Activated gamma-delta T cell treated with Interleukin-2 at 50 U/mL for 16 hours (primary cell): ENCODE measurements at regions not wholly inside any gene's neighbourhood (a gene's known extent, or its start where the extent isn't known, plus 50 kb on each side); places are given as distances from the start of the nearest gene placed in this dataset.
"Not testable (repeated sequence)": the region's sequence is repeated elsewhere in the genome, so short reads cannot be mapped to it uniquely, and the experiment has no call there.

Experiments
- DNase-seq: peaks from one replicate; pipeline ENCODE4 v3.0.0-alpha.2; 2020

DNA sequence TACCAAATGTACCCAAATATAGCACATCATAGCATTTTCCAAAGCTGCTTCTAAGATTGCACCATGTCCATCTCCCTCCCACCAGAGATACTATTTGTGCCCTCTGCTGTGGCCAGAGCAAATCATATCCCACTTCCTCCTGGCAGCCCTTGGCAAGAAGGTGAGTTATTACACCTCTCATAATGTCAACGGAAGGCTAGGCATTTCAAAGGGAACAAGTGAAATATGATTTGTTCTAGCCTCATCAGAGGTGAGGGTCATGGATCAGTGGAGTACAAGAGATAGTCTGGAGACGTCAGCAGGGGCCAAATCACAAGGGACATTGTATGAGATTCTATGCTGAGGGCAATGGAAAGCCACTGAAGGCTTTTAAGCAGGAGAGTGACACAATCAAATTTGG, 90.2 kb upstream of the BCAR3 start:
- DNase-seq = no peak

- DNase-seq = no peak
Measured at GRCh38 chr1:93770640-93771039, 89.0 kb upstream of the BCAR3 start.

DNA sequence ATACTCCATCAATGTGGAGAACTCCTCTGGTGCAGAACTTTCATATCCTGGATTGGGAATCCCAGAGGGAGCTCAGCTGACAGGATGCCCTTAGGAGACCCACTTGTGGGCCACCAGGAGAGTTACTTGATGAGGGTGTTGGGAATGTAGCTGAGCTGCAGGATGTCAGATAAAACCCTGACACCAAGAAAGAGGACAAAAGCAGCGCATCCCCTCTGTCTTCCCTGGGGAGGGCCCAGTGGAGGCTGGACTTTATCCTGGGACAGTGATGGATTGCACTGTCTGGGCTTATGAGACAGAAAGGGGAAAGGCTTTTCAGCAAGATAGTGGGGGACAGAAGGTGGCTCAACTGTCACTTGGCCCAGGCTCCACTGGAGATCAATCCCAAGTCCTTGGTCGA, 88.1 kb upstream of the BCAR3 start:
- no peak for DNase-seq

GRCh38 chr1:93768380-93768863, 86.8 kb upstream of the BCAR3 start:
- DNase-seq = no peak

- no peak for DNase-seq
Measured at GRCh38 chr1:93766451-93766850, 84.8 kb upstream of the BCAR3 start.

- no peak for DNase-seq
Measured at GRCh38 chr1:93765099-93765498, 83.5 kb upstream of the BCAR3 start.

DNA sequence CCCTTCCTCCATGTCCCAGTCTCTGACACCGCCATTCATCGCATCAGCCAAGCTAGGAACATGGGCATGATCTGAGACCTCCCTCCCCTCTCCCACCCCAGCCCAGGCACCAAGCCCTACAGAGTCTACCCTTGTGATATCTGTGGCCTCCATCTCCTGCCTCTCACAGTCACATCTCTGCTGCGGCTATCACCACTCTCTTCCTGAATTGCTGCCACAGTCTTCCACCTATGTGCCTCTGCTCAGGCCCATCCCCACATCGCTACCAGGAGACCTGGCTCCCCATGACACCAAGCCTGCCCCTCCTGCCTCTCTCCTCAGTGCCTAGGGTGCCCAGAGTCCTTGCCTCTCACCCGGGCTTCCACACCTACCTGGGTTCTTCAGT, 82.7 kb upstream of the BCAR3 start:
- no peak for DNase-seq

DNA sequence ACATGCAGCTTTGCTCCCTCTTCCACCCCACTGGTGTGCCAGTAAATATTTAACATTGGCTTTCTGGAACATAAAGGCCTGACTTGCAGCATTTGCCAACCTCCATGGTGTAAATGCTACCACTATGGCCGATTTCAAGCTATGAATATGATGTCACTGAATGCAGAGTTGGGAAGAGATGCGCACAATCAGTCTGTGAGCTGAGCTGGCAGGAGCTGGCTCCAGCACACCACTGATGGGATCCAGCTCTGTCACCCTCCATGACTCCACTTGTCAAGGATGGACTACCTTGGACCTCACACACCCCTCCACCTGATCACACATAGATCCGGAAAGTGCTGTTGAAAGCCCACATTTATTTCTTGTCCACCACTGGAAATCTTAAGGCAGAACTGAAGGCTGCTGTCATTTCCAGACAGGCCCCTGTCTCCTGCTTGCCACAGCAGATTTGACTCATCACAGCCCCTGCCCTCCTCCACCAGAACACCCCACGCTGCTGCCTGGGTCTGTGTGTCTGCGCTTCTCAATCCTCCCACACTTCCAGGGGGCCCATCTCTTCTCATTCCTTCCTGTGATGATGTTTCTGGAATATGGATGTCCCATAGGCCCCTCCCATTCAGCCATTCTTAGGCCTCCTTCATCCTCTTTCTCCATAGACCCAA, 82.2 kb upstream of the BCAR3 start:
- DNase-seq = no peak

DNA sequence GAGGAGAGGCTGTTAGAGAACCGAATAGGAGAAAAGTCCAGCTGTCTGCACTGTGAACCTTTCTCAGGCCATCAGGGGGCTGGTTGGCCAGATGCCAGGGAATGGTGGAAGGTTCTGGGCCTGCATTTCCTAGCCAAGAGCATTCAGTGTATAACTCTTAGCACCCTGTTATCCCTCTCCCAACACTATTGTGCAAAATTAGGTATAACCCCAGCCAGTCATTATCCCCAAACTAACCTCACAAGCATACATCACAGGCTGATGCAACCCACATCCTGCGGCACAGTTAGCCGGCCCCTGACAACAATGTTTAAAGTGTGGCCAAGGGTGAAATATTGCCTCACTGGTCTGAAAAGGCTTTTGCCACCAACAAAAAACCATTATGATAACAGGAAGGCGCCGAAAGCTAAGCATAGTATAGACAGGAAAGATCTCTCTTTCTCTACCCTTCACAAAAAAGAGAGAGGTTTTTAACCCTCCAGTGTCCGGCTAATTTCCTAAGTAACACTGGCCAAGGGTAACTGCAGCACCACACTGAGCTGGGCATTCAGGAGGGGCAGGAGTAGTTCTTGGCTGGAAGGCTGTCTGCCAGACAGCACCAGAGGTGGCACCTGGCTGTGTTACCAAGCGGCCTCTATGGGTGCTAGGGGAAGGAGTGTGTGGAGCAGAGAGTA, 77.3 kb upstream of the BCAR3 start:
- no peak for DNase-seq

GRCh38 chr1:93757256-93758036, 75.8 kb upstream of the BCAR3 start:
- DNase-seq = no peak

GRCh38 chr1:93756657-93757056, 75.0 kb upstream of the BCAR3 start:
- DNase-seq = no peak

DNA sequence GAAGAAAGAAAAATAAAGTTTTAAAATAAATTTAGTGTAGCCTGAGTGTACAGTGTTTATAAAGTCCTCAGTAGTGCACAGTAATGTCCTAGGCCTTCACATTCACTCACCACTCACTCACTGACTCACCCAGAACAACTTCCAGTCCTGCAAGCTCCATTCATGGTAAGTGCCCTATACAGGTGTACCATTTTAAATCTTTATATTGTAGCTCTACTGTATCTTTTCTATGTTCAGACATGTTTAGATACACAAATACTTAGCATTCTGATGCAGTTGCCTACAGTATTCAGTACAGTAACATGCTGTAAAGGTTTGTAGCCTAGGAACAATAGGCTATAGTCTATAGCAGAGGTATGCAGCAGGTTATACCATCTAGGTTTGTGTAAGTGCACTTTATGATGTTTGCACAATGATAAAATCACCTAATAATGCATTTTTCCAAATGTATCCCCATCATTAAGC, 73.6 kb upstream of the BCAR3 start:
- DNase-seq = not testable (repeated sequence)

- DNase-seq = no peak
Measured at GRCh38 chr1:93753791-93754763, 72.4 kb upstream of the BCAR3 start.

GRCh38 chr1:93751377-93752250, 70.0 kb upstream of the BCAR3 start:
- DNase-seq = no peak

DNA sequence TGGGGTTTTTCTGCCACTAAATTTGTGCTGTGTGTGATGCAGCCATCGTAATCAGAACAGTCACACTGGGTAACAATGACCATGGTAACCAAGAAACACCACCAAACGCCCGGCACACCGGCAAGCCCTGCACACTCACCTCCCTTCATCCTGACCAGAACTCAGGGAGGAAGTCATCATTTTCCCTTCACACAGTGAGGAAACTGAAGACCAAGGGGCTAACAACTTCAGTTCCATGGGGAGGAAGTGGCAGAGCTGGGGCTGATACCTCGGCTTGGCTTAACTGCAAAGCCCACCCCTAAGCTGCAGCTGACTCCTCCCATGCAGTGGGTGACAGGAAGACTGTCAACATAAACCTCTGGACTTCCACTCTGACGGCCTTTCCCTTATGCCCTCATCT, 69.3 kb upstream of the BCAR3 start:
- no peak for DNase-seq

GRCh38 chr1:93749894-93750301, 68.3 kb upstream of the BCAR3 start:
- DNase-seq = no peak

DNA sequence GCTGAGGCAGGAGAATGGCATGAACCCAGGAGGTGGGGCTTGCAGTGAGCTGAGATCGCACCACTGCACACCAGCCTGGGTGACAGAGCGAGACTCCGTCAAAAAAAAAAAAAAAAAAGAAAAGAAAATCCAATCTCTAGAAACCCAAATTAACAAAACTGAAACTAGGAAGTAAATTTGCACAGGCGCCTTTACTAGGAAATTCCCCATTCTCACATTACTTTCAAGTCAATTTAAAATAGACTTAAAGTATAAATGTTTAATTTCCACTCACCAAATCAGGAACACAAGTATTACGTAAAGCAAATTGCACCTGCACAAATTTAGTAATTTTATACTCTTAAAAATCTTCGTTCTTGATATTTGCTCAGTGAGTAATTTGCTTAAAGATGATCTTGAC, 67.8 kb upstream of the BCAR3 start:
- no peak for DNase-seq

- no peak for DNase-seq
Measured at GRCh38 chr1:93746021-93746812, 64.6 kb upstream of the BCAR3 start.

DNA sequence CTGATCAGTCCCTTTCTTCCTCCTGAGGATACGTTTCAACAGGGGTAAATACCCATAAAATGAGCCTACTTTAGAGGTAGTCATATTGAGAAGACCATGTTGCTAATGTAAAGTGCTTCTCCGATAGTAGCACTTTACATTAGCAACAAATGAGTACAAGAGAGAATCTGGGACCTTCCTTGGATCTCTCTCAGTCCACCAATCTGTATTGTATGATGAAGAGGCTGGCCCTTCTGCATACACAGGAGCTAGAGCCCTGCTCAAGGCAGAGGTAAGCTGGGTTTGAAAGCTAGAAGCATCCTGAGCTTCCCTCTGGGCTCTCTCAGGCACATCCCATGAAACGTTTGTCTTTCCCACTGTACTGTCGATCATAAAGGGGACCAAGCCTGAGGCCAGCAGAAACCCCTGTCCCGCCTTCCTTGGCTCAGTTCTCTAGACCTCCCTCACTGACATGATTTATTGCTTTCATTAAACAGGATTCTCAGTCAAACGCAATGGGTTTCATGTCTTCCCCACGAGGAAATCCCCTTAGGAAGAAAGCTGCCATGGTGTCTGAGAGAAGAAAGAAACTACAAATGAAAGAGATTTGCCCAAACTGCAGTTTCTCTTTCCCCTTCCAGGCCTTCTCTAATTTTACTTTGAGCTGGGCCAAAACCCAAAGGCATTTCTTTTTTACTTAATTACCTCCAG, 62.8 kb upstream of the BCAR3 start:
- no peak for DNase-seq

- DNase-seq = no peak
Measured at GRCh38 chr1:93743465-93743864, 61.8 kb upstream of the BCAR3 start.
